NCI-H187 (cell line): ENCODE measurements at regions not wholly inside any gene's neighbourhood (a gene's known extent, or its start where the extent isn't known, plus 50 kb on each side); places are given as distances from the start of the nearest gene placed in this dataset.

Experiments used
- DNase-seq, 2 experiments: peaks; one replicate each; lab custom pipeline; 2025; lab: John Stamatoyannopoulos, UW

DNA sequence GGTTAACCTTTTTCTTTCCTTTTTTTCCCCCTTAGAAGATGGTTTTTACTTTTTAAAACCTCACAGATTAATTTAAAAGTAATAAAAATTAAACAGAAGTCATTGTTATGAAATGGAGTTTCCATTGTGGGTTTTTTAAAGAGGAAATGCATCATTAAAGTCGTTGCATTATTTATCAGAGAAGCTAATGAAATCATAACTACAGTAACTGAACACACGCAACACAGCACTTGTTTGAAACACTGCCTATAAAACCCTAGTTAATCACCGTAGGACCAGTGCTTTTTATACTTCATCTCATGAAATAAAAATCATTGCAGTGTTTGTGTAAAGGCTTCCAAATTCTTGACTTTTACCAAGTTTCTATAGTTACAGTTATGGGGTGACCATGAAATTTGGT, 82.4 kb upstream of the NTRK2 start:
- DNase-seq: no peak

DNA sequence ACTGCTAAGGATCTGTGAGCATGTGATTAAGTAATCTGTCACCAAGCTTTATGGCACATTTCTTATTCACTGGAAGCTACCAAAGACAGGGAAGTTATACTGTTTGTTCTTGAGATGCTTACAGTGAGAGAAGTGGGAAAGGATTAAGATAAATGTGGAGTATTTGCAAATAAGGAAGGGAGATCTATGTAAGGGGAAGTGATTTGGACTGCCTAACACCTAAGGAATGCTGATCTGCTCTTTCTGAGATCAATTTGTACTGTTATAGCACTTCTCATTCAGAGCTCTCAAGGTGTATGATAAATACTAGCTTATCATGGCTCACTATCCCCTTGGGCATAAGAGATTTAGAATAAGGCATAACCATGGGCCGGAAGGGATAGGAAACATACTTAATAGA, 80.0 kb upstream of the NTRK2 start:
- DNase-seq: no peak

DNA sequence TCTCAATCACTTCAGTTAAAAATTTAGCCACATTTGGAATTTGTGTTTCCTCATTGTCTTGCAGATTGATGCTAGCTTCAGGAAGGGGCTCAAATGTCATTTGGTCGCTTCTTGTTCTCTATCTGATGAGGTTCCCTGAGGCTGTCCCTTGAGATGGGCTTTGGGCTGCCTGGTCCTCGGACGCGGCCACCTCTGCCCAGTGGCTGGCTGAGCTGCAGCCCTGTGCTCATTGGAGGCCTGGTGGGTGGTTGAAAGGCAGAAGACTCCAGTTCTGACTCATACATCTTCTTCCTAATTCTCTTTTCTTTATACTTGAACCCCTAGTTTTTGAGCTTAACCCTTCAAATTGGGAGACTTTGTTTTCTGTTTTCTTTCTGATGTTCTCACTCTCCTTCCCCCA, 78.8 kb upstream of the NTRK2 start:
- no peak for DNase-seq

DNA sequence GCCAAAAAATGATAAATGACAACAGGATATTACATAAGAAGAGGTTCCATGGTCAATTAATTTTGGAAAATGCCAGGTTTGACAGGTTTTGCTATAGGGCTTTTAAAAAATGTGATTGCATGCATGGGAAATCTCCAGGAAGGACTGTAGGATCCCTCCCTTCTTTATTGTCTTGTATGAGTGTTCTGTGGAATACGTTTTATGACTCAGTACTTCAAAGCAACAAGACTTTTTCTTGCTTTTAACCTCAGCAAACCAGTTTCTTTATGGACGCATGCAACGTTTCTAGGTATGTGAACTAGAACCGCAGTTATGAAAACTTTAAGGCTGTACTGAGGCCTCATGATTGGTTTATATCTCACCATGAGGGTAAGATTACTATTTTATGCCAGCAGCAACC, 76.6 kb upstream of the NTRK2 start:
- DNase-seq: no peak

DNA sequence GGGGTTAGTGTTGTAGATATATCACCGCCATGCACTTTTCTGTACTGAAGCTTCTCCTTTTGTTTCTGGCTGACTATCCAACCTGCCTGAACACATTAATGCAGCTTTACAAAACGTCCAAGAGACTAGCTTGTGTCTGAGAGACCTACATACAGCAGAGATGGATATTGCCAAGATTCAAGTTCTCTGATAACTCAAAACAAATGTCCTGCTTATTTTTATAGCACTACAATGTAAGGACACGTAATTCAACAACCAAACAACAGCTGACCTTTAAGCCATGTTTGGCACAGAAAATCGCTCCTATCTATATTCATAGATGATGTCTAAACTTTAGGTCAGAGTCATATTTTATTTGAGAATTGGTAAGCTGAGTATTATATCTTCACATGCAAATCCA, 76.2 kb upstream of the NTRK2 start:
- DNase-seq: no peak

DNA sequence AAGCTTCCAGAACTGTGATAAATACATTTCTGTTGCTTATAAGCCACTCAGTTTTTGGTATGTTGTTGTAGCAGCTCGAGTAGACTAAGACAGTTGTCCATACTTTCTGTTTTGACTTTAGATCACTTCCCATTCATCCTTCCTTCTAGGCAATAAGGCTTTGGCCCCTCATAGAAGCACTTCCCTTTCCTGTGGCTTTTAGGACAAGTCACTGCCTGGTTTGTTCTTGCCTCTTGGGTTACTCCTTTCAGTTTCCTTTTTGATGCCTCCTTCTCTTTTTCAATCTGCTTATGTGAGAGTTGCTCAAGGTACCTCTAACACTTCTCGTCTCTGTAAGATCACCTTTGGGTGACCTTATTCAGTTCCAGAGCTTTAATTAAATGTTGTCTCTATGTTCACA, 72.4 kb upstream of the NTRK2 start:
- DNase-seq: no peak

DNA sequence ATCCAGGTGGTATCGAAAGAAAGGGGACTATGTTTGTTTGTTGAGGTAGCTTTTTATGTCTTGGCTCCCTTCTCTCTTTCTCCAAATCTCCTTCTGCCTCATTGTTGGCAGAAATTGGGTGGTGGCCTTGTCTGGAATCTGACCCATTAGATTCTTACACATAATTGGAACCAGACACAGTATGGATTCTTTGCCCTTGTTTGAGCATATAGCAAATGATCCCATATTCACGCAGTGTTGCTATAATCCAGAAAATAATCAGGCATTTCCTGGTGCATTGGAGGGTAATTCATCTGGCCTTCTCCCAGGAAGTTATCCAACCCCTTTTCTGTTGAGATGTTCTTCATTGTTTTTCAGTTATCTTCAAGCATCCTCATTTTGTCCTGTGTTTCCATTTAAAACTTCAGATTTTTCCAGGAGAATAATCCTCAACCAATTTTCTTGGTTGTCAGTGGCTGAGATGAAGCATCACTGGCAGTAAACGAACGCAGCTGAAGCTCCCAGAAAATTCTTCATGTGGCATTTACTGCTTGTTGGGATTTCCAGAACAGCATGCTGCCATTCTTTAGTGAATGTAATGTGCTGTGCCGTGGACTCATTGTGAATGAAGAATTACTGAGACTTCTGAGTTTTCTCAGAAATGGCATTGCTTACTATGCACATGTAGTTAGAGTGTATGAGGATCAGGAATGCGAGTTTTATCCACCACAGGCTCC, 70.5 kb upstream of the NTRK2 start:
- no peak for DNase-seq

DNA sequence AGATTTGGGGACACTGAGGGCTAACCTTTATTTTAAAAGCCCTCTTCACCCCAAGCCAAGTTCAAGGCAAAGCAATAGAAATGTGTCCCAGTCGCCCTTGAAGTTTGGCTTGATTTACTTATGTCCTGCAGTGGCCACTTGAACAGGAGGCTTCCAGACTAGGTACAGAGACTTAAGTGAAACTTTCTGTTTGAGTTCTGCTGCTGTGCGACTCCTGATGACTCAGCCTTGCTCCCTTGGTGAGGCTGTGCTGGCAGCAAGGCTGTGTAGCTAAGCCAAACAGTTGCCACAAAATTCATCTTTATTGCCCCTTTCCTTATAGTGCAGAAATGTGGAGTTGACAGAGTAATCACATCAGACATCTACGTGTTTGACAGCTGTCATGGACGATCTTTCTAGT, 68.8 kb upstream of the NTRK2 start:
- no peak for DNase-seq

DNA sequence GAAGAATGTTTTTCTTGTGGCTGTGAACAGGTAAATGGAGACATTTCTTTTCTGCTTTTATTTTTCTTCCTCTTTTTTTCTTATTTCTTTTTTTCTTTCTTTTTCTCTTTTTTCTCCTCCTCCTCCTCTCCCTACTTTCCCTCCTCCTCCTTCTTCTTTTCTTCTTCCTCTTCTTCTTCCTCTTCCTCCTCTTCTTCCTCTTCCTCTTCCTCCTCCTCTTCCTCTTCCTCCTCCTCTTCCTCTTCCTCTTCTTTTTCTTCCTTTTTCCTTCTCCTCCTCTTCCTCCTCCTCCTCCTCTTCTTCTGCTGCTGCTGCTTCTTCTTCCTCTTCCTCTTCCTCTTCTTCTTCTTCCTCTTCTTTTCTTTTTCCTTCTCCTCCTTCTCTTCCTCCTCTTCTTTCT, 65.3 kb upstream of the NTRK2 start:
- no peak for DNase-seq

DNA sequence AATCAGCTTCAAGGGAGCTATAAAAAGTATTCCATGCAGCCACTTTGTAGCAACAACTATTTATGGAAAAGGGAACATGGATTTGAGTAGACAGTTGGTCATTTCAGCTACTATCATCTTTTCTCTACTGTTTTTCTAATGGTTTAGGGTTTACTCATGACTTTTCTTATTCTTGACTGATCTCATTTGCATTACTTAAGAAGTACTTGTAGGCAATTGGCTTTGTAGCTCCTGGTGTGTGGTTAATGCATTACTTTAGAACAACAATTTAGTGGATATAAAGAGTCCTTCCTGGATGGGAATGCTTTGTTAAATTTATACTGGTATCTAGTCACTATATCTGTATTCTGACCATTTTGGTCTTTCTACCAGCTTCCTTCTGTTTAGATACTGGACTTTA, 59.8 kb upstream of the NTRK2 start:
- DNase-seq: no peak

DNA sequence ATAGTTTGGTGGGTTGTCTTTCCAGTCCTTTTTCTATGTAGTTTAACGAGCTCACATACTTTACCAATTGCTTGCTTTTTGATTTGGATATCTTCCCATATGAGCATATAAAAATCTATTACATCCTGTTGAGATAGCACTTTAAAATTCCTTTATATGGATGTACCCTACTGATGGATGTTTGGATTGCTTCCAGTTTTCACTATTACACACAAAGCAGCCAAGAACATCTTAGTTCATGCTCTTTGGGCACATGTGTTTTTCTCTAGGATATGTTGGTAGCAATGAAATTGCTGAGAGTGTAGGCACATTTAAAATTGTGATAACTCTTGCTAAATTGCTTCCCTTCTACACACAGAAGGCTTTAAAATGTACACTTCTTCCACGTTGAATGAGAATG, 56.1 kb upstream of the NTRK2 start:
- no peak for DNase-seq

DNA sequence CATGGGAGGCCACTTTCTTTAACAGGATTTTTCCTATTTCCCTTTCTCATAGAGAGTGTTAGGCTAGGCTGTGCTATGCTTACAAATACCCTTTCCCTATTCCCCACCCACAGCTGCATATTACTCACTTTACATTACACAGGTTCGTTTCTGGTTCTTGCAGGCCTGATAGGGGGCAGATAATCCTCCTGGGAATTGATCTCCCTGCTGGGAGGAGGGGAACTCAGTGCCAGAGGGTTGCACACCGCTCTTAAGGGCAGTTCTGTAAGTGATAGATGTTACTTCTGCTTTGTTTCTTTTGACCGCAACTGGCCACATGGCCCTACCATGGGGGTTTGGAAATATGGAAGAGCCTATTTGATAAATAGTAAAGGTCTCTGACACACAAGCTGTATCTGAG, 54.0 kb upstream of the NTRK2 start:
- no peak for DNase-seq

DNA sequence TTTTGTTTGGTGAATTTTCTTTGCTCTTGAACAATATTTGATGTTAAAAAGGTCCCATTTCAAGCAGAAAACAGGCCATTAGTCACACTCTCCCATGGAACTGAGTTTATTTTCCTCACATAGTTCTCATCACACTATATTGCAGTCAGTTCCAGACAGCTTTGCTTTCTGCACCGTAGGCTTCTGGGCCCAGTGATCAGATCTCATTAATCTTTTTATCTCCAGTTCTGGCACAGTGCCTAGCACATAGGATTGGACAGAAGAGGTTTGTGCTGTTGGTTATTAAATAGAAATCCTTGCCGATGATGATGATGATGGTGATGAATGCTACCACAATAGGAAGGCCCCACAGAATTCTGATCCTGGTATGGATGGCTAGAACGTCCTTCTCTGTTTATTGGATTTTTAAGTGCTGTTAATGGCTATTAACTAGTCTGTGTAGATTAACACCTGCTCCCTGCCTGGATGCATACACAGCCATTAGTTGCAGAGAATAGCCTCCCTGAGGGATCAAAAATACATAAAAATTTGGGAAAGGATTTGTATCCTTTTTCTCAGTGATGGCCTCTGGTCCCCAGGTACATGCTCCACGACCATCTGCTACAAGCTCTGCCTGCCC, 52.0 kb upstream of the NTRK2 start:
- no peak for DNase-seq
